ENCODE measurements at regions not wholly inside any gene's neighbourhood (a gene's known extent, or its start where the extent isn't known, plus 50 kb on each side); places are given as distances from the start of the nearest gene placed in this dataset.

DNA sequence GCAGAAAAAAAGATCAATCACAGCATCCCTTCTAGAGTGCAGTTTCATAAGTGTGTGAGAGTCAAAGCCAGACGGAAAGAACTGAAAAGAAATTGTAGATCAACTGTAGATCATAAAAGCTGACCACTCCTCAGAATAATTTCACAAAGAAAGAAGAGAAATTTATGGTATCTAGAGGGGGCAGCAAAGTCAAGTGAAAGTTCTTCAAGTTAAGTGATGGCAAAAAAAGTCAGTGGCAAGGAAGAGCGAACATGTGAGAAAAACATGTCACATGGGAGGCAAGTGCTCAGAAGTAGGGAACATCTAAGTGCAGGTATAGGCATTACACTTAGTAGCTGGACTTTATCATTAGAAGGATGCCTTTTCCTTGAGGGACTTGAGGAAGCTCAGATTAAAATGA is 245.1 kb upstream of the ISL1 start:
- no peak for TF ChIP-seq CTCF (IDR thresholded peaks at IDR 0.05; ENCODE audit: low read depth, low read length)
- no peak for DNase-seq (ENCODE audit: low read depth in 1 of 2, low spot score in 1 of 2)
- H3K9me3 ChIP-seq (ENCODE audit: low read depth), result no peaks in the 10 kb centered on the region
- no peaks in the 10 kb centered on the region for H3K4me1 ChIP-seq (ENCODE audit: low read depth)
- no peaks in the 10 kb centered on the region for H3K36me3 ChIP-seq
- no peak overlapping the region for H3K4me3 ChIP-seq
- no peaks in the 10 kb centered on the region for H3K27me3 ChIP-seq
- H3K27ac ChIP-seq, result no peak overlapping the region

DNA sequence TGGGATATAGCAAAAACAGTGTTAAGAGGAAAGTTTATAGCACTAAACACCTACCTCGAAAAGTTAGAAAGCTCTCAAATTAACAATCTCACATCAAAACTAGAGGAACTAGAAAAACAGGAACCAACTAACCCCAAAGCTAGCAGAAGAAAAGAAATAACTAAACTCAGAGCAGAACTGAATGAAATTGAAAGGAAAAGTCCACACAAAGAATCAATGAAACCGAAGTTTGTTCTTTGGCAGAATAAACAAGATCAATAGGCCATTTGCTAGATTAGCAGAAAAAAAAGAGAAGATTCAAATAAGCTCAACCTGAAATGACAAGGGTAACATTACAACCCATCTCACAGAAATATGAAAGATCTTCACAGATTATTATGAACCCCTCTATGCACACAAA is 234.8 kb upstream of the ISL1 start:
- no peaks in the 10 kb centered on the region for H3K27me3 ChIP-seq
- no peak overlapping the region for H3K4me3 ChIP-seq
- no peaks in the 10 kb centered on the region for H3K9me3 ChIP-seq (ENCODE audit: low read depth)
- no peaks in the 10 kb centered on the region for H3K36me3 ChIP-seq
- no peak for DNase-seq (ENCODE audit: low read depth in 1 of 2, low spot score in 1 of 2)
- H3K27ac ChIP-seq, result no peak overlapping the region
- H3K4me1 ChIP-seq (ENCODE audit: low read depth), result no peaks in the 10 kb centered on the region
- no peak for TF ChIP-seq CTCF (IDR thresholded peaks at IDR 0.05; ENCODE audit: low read depth, low read length)

DNA sequence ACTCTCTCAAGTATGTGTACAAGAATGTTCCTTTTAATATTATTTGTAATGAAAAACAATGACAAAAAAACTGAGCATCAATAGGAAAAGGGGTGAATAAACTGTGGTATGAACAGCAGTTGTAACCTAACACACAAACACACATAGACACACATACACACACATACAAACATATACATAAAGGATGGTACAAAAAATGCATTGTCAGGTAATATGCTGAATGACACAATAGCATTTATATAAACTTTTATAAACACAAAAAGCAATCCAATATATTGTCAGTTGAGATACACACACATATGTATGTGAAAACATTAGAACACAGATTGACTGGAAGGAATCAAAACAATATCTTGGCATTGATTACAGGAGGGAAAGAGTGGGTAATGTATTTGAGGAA is 227.0 kb upstream of the ISL1 start:
- no peaks in the 10 kb centered on the region for H3K9me3 ChIP-seq (ENCODE audit: low read depth)
- H3K27ac ChIP-seq, result no peak overlapping the region
- no peak overlapping the region for H3K4me3 ChIP-seq
- TF ChIP-seq CTCF (IDR thresholded peaks at IDR 0.05; ENCODE audit: low read depth, low read length), result no peak
- H3K36me3 ChIP-seq, result no peaks in the 10 kb centered on the region
- no peaks in the 10 kb centered on the region for H3K4me1 ChIP-seq (ENCODE audit: low read depth)
- H3K27me3 ChIP-seq, result no peaks in the 10 kb centered on the region
- DNase-seq (ENCODE audit: low read depth in 1 of 2, low spot score in 1 of 2), result no peak

DNA sequence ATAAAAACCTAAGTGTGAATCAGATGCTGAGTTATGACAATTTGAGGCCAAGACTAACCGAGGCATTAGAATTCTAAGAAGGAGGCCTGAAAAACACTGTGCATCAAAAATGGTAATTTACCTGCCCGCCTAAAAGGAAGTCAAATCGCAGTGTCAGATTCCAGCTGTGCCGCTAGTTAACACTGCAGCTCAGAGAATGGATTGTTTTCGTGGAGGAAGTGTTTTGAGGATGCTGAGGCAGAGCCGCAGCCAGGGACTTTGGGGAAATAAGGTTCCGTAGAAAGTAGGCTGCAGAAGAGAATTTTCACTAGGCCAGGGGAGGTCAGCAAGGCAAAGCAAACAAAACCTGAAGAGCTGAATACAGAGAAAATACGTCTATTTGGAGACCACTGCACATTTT is 226.4 kb upstream of the ISL1 start:
- Histone ChIP-seq H3K27ac (no peak overlapping the region), H3K4me1 (ENCODE audit: low read depth) (no peaks in the 10 kb centered on the region), H3K36me3 (no peaks in the 10 kb centered on the region), H3K9me3 (ENCODE audit: low read depth) (no peaks in the 10 kb centered on the region), H3K27me3 (no peaks in the 10 kb centered on the region), H3K4me3 (no peak overlapping the region)
- TF ChIP-seq CTCF (IDR thresholded peaks at IDR 0.05; ENCODE audit: low read depth, low read length), result no peak
- DNase-seq (ENCODE audit: low read depth in 1 of 2, low spot score in 1 of 2), result no peak

DNA sequence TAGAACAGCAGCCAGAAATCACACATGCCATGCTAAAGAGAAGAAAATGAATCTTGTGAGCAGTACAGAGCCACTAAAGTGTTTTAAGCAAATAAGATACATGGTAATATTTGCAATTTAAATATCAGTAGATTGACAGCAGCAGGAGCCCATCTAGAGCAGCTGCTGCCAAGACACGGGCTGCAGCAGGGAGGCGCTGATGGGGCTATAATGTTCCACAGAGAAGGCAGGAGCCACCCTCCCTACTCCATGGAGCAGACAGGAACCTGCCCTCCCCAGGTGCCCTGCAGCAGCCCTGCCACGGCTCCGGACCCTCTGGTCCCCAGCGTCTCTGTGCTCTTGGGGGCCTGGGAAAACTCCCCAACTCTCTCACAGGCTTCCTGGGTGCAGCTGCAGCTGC is 224.1 kb upstream of the ISL1 start:
- TF ChIP-seq CTCF (IDR thresholded peaks at IDR 0.05; ENCODE audit: low read depth, low read length), result no peak
- H3K27ac ChIP-seq, result no peak overlapping the region
- no peaks in the 10 kb centered on the region for H3K4me1 ChIP-seq (ENCODE audit: low read depth)
- no peaks in the 10 kb centered on the region for H3K36me3 ChIP-seq
- no peak for DNase-seq (ENCODE audit: low read depth in 1 of 2, low spot score in 1 of 2)
- no peaks in the 10 kb centered on the region for H3K27me3 ChIP-seq
- H3K9me3 ChIP-seq (ENCODE audit: low read depth), result no peaks in the 10 kb centered on the region
- H3K4me3 ChIP-seq, result no peak overlapping the region

GRCh38 chr5:51159606-51160005 is 223.6 kb upstream of the ISL1 start:
- Histone ChIP-seq H3K4me3 (no peak overlapping the region), H3K4me1 (ENCODE audit: low read depth) (no peaks in the 10 kb centered on the region), H3K9me3 (ENCODE audit: low read depth) (no peaks in the 10 kb centered on the region), H3K27ac (no peak overlapping the region), H3K36me3 (no peaks in the 10 kb centered on the region), H3K27me3 (no peaks in the 10 kb centered on the region)
- no peak for DNase-seq (ENCODE audit: low read depth in 1 of 2, low spot score in 1 of 2)
- TF ChIP-seq CTCF (IDR thresholded peaks at IDR 0.05; ENCODE audit: low read depth, low read length), result no peak
